ENCODE measurements at regions not wholly inside any gene's neighbourhood (a gene's known extent, or its start where the extent isn't known, plus 50 kb on each side); places are given as distances from the start of the nearest gene placed in this dataset.

DNA sequence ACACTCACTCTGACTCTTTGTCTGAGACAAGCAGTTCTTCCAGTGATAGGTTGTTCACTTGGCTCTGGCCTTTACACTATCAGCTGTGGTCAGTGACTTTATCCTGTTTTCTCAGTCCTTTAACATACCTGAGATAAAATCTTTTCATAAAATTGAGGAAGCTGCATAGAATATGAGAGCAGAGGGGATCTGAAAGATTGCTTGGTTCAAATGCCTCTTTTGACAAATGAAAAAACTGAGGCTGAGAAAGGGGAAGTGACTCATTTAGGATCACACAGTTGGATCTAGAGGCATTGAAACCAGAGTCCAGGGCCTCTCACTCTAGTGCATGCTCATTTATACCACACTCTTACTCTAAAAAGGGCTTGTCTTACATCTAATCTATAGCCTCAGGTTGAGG is 277.0 kb upstream of the TBX18 start (continued):
- TF ChIP-seq RFX5 (IDR thresholded peaks at IDR 0.05; ENCODE audit: low read depth, low read length) (no peak), THAP12 (CRISPR knock-in tag; IDR thresholded peaks at IDR 0.05) (no peak), MIER1 (IDR thresholded peaks at IDR 0.05; ENCODE audit: low read depth) (no peak), ZFP36 (IDR thresholded peaks at IDR 0.05; ENCODE audit: low read depth, low read length, partially characterized antibody) (no peak), SMARCC2 (IDR thresholded peaks at IDR 0.05; ENCODE audit: low read depth) (peak; percentile 49; the same call in 1 of the 2 replicates), TARDBP (IDR thresholded peaks at IDR 0.05) (no peak), MEF2A (IDR thresholded peaks at IDR 0.05; ENCODE audit: control insufficient read depth, low read depth, low read length) (no peak), SNIP1 (IDR thresholded peaks at IDR 0.05; ENCODE audit: low read depth) (no peak), HCFC1 (IDR thresholded peaks at IDR 0.05; ENCODE audit: low read depth, low read length) (no peak), KAT8 (IDR thresholded peaks at IDR 0.05; ENCODE audit: low read depth) (no peak), E2F6 (IDR thresholded peaks at IDR 0.05; ENCODE audit: borderline replicate concordance in 1 of 2, extremely low read depth in 1 of 2, insufficient read depth in 1 of 2, insufficient read length in 1 of 2, low read depth in 1 of 2, low read length in 1 of 2, poor library complexity in 1 of 2, severe bottlenecking in 1 of 2) (no peak), SREBF1 (IDR thresholded peaks at IDR 0.05; ENCODE audit: borderline replicate concordance, low read depth, low read length) (no peak), BCOR (IDR thresholded peaks at IDR 0.05) (no peak), MCM2 (IDR thresholded peaks at IDR 0.05; ENCODE audit: low read depth) (no peak), CEBPG (CRISPR knock-in tag; IDR thresholded peaks at IDR 0.05) (no peak), CEBPG (tag; conservative IDR thresholded peaks at IDR 0.05 in 1 of 2, IDR thresholded peaks at IDR 0.05 in 1 of 2) (no peak), KAT7 (CRISPR knock-in tag; IDR thresholded peaks at IDR 0.05; ENCODE audit: borderline replicate concordance) (no peak), ZNF165 (CRISPR knock-in tag; IDR thresholded peaks at IDR 0.05; ENCODE audit: borderline replicate concordance) (no peak), FUS (optimal IDR thresholded peaks at IDR 0.05; ENCODE audit: low read depth, low read length) (no peak), ZNF184 (CRISPR knock-in tag; IDR thresholded peaks at IDR 0.05) (no peak)
- TF ChIP-seq, protein P1, sequence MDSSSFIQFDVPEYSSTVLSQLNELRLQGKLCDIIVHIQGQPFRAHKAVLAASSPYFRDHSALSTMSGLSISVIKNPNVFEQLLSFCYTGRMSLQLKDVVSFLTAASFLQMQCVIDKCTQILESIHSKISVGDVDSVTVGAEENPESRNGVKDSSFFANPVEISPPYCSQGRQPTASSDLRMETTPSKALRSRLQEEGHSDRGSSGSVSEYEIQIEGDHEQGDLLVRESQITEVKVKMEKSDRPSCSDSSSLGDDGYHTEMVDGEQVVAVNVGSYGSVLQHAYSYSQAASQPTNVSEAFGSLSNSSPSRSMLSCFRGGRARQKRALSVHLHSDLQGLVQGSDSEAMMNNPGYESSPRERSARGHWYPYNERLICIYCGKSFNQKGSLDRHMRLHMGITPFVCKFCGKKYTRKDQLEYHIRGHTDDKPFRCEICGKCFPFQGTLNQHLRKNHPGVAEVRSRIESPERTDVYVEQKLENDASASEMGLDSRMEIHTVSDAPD (CRISPR knock-in tag; IDR thresholded peaks at IDR 0.05) = no peak
- TF ChIP-seq, protein P2, sequence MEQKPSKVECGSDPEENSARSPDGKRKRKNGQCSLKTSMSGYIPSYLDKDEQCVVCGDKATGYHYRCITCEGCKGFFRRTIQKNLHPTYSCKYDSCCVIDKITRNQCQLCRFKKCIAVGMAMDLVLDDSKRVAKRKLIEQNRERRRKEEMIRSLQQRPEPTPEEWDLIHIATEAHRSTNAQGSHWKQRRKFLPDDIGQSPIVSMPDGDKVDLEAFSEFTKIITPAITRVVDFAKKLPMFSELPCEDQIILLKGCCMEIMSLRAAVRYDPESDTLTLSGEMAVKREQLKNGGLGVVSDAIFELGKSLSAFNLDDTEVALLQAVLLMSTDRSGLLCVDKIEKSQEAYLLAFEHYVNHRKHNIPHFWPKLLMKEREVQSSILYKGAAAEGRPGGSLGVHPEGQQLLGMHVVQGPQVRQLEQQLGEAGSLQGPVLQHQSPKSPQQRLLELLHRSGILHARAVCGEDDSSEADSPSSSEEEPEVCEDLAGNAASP (IDR thresholded peaks at IDR 0.05) = no peak

Data from K562 (cell line).